ENCODE measurements at regions not wholly inside any gene's neighbourhood (a gene's known extent, or its start where the extent isn't known, plus 50 kb on each side); places are given as distances from the start of the nearest gene placed in this dataset.

GRCh38 chr13:62210951-62211350 is 795.3 kb upstream of the PCDH20 start:
- Histone ChIP-seq H3K27ac (ENCODE audit: low read length) (no peak overlapping the region), H3K4me1 (ENCODE audit: control insufficient read depth, insufficient read depth, low read length) (no peaks in the 10 kb centered on the region), H3K27me3 (ENCODE audit: control insufficient read depth, insufficient read depth, low read length) (no peaks in the 10 kb centered on the region), H3K9me3 (ENCODE audit: control insufficient read depth, insufficient read depth, low read length) (no peaks in the 10 kb centered on the region), H3K4me3 (ENCODE audit: low read length) (no peak overlapping the region), H3K36me3 (ENCODE audit: control insufficient read depth, insufficient read depth, low read length) (no peaks in the 10 kb centered on the region)
- WGBS (ENCODE audit: insufficient coverage, insufficient read length) = no CpG with 5 or more reads among the region's 3 CpGs
- DNase-seq (ENCODE audit: low read depth, low spot score) = no peak

GRCh38 chr13:62209529-62209928 is 793.9 kb upstream of the PCDH20 start:
- H3K4me3 ChIP-seq (ENCODE audit: low read length) = no peak overlapping the region
- H3K4me1 ChIP-seq (ENCODE audit: control insufficient read depth, insufficient read depth, low read length) = no peaks in the 10 kb centered on the region
- no peak for DNase-seq (ENCODE audit: low read depth, low spot score)
- H3K27ac ChIP-seq (ENCODE audit: low read length) = no peak overlapping the region
- H3K9me3 ChIP-seq (ENCODE audit: control insufficient read depth, insufficient read depth, low read length) = no peaks in the 10 kb centered on the region
- no CpG with 5 or more reads among the region's 10 CpGs for WGBS (ENCODE audit: insufficient coverage, insufficient read length)
- H3K27me3 ChIP-seq (ENCODE audit: control insufficient read depth, insufficient read depth, low read length) = no peaks in the 10 kb centered on the region
- H3K36me3 ChIP-seq (ENCODE audit: control insufficient read depth, insufficient read depth, low read length) = no peaks in the 10 kb centered on the region

- Histone ChIP-seq H3K27ac (ENCODE audit: low read length) (no peak overlapping the region), H3K36me3 (ENCODE audit: control insufficient read depth, insufficient read depth, low read length) (no peaks in the 10 kb centered on the region), H3K4me3 (ENCODE audit: low read length) (no peak overlapping the region), H3K4me1 (ENCODE audit: control insufficient read depth, insufficient read depth, low read length) (no peaks in the 10 kb centered on the region), H3K27me3 (ENCODE audit: control insufficient read depth, insufficient read depth, low read length) (no peaks in the 10 kb centered on the region), H3K9me3 (ENCODE audit: control insufficient read depth, insufficient read depth, low read length) (no peaks in the 10 kb centered on the region)
- no CpG with 5 or more reads among the region's 2 CpGs for WGBS (ENCODE audit: insufficient coverage, insufficient read length)
- DNase-seq (ENCODE audit: low read depth, low spot score) = no peak
These were observed 791.7 kb upstream of the PCDH20 start for GRCh38 chr13:62207388-62207787.

- no peak for DNase-seq (ENCODE audit: low read depth, low spot score)
- H3K36me3 ChIP-seq (ENCODE audit: control insufficient read depth, insufficient read depth, low read length) = no peaks in the 10 kb centered on the region
- H3K9me3 ChIP-seq (ENCODE audit: control insufficient read depth, insufficient read depth, low read length) = no peaks in the 10 kb centered on the region
- H3K4me1 ChIP-seq (ENCODE audit: control insufficient read depth, insufficient read depth, low read length) = no peaks in the 10 kb centered on the region
- no peak overlapping the region for H3K27ac ChIP-seq (ENCODE audit: low read length)
- no peak overlapping the region for H3K4me3 ChIP-seq (ENCODE audit: low read length)
- no peaks in the 10 kb centered on the region for H3K27me3 ChIP-seq (ENCODE audit: control insufficient read depth, insufficient read depth, low read length)
These were observed 790.5 kb upstream of the PCDH20 start for GRCh38 chr13:62206165-62206564.

GRCh38 chr13:62205273-62205672 is 789.6 kb upstream of the PCDH20 start:
- WGBS (ENCODE audit: insufficient coverage, insufficient read length) = no CpG with 5 or more reads among the region's 3 CpGs
- no peak overlapping the region for H3K4me3 ChIP-seq (ENCODE audit: low read length)

GRCh38 chr13:62194371-62194770 is 778.7 kb upstream of the PCDH20 start:
- Histone ChIP-seq H3K4me1 (ENCODE audit: control insufficient read depth, insufficient read depth, low read length) (no peaks in the 10 kb centered on the region), H3K27me3 (ENCODE audit: control insufficient read depth, insufficient read depth, low read length) (no peaks in the 10 kb centered on the region), H3K27ac (ENCODE audit: low read length) (no peak overlapping the region), H3K4me3 (ENCODE audit: low read length) (no peak overlapping the region), H3K36me3 (ENCODE audit: control insufficient read depth, insufficient read depth, low read length) (no peaks in the 10 kb centered on the region), H3K9me3 (ENCODE audit: control insufficient read depth, insufficient read depth, low read length) (no peaks in the 10 kb centered on the region)
- no peak for DNase-seq (ENCODE audit: low read depth, low spot score)
- WGBS (ENCODE audit: insufficient coverage, insufficient read length) = no CpG with 5 or more reads among the region's 3 CpGs

More at GRCh38 chr13:62205273-62205672, 789.6 kb upstream of the PCDH20 start:
- H3K36me3 ChIP-seq (ENCODE audit: control insufficient read depth, insufficient read depth, low read length) = no peaks in the 10 kb centered on the region
- DNase-seq (ENCODE audit: low read depth, low spot score) = no peak
- no peaks in the 10 kb centered on the region for H3K27me3 ChIP-seq (ENCODE audit: control insufficient read depth, insufficient read depth, low read length)
- no peak overlapping the region for H3K27ac ChIP-seq (ENCODE audit: low read length)
- H3K4me1 ChIP-seq (ENCODE audit: control insufficient read depth, insufficient read depth, low read length) = no peaks in the 10 kb centered on the region
- no peaks in the 10 kb centered on the region for H3K9me3 ChIP-seq (ENCODE audit: control insufficient read depth, insufficient read depth, low read length)

- DNase-seq (ENCODE audit: low read depth, low spot score) = no peak
- Histone ChIP-seq H3K36me3 (ENCODE audit: control insufficient read depth, insufficient read depth, low read length) (no peaks in the 10 kb centered on the region), H3K4me1 (ENCODE audit: control insufficient read depth, insufficient read depth, low read length) (no peaks in the 10 kb centered on the region), H3K4me3 (ENCODE audit: low read length) (no peak overlapping the region), H3K27ac (ENCODE audit: low read length) (no peak overlapping the region), H3K27me3 (ENCODE audit: control insufficient read depth, insufficient read depth, low read length) (no peaks in the 10 kb centered on the region), H3K9me3 (ENCODE audit: control insufficient read depth, insufficient read depth, low read length) (no peaks in the 10 kb centered on the region)
- WGBS (ENCODE audit: insufficient coverage, insufficient read length) = no CpG with 5 or more reads among the region's 2 CpGs
These were observed 778.3 kb upstream of the PCDH20 start for GRCh38 chr13:62193919-62194318.

- H3K27me3 ChIP-seq (ENCODE audit: control insufficient read depth, insufficient read depth, low read length) = no peaks in the 10 kb centered on the region
- peak; percentile 4 for DNase-seq (ENCODE audit: low read depth, low spot score)
- no peak overlapping the region for H3K27ac ChIP-seq (ENCODE audit: low read length)
- no CpG with 5 or more reads among the region's 1 CpG for WGBS (ENCODE audit: insufficient coverage, insufficient read length)
- H3K4me3 ChIP-seq (ENCODE audit: low read length) = no peak overlapping the region
- no peaks in the 10 kb centered on the region for H3K4me1 ChIP-seq (ENCODE audit: control insufficient read depth, insufficient read depth, low read length)
- no peaks in the 10 kb centered on the region for H3K36me3 ChIP-seq (ENCODE audit: control insufficient read depth, insufficient read depth, low read length)
- H3K9me3 ChIP-seq (ENCODE audit: control insufficient read depth, insufficient read depth, low read length) = no peaks in the 10 kb centered on the region
These were observed 770.1 kb upstream of the PCDH20 start for GRCh38 chr13:62185631-62186255.

GRCh38 chr13:62176051-62176450 is 760.4 kb upstream of the PCDH20 start:
- H3K9me3 ChIP-seq (ENCODE audit: control insufficient read depth, insufficient read depth, low read length) = no peaks in the 10 kb centered on the region
- H3K4me1 ChIP-seq (ENCODE audit: control insufficient read depth, insufficient read depth, low read length) = no peaks in the 10 kb centered on the region
- no peaks in the 10 kb centered on the region for H3K36me3 ChIP-seq (ENCODE audit: control insufficient read depth, insufficient read depth, low read length)
- no peaks in the 10 kb centered on the region for H3K27me3 ChIP-seq (ENCODE audit: control insufficient read depth, insufficient read depth, low read length)
- no peak overlapping the region for H3K27ac ChIP-seq (ENCODE audit: low read length)
- no peak overlapping the region for H3K4me3 ChIP-seq (ENCODE audit: low read length)
- DNase-seq (ENCODE audit: low read depth, low spot score) = no peak
- no CpG with 5 or more reads among the region's 3 CpGs for WGBS (ENCODE audit: insufficient coverage, insufficient read length)

- no peak overlapping the region for H3K27ac ChIP-seq (ENCODE audit: low read length)
- no peaks in the 10 kb centered on the region for H3K9me3 ChIP-seq (ENCODE audit: control insufficient read depth, insufficient read depth, low read length)
- no peak overlapping the region for H3K4me3 ChIP-seq (ENCODE audit: low read length)
- no peaks in the 10 kb centered on the region for H3K4me1 ChIP-seq (ENCODE audit: control insufficient read depth, insufficient read depth, low read length)
- H3K36me3 ChIP-seq (ENCODE audit: control insufficient read depth, insufficient read depth, low read length) = no peaks in the 10 kb centered on the region
- no peaks in the 10 kb centered on the region for H3K27me3 ChIP-seq (ENCODE audit: control insufficient read depth, insufficient read depth, low read length)
- DNase-seq (ENCODE audit: low read depth, low spot score) = no peak
These were observed 758.3 kb upstream of the PCDH20 start for GRCh38 chr13:62173958-62174357.

GRCh38 chr13:62171697-62172096 is 756.0 kb upstream of the PCDH20 start:
- WGBS (ENCODE audit: insufficient coverage, insufficient read length) = no CpG with 5 or more reads among the region's 2 CpGs
- Histone ChIP-seq H3K36me3 (ENCODE audit: control insufficient read depth, insufficient read depth, low read length) (no peaks in the 10 kb centered on the region), H3K9me3 (ENCODE audit: control insufficient read depth, insufficient read depth, low read length) (no peaks in the 10 kb centered on the region), H3K4me1 (ENCODE audit: control insufficient read depth, insufficient read depth, low read length) (no peaks in the 10 kb centered on the region), H3K27me3 (ENCODE audit: control insufficient read depth, insufficient read depth, low read length) (no peaks in the 10 kb centered on the region), H3K4me3 (ENCODE audit: low read length) (no peak overlapping the region), H3K27ac (ENCODE audit: low read length) (no peak overlapping the region)
- no peak for DNase-seq (ENCODE audit: low read depth, low spot score)

Data from iPS DF 6.9 (cell line).